RPMI8226 (cell line): ENCODE measurements at regions not wholly inside any gene's neighbourhood (a gene's known extent, or its start where the extent isn't known, plus 50 kb on each side); places are given as distances from the start of the nearest gene placed in this dataset.
A peak's percentile ranks its signal among the peaks of the same experiment; 100 is the strongest.
"Not testable (repeated sequence)": the region's sequence is repeated elsewhere in the genome, so short reads cannot be mapped to it uniquely, and the experiment has no call there.

ENCODE experiments used
- DNase-seq: peaks from one replicate; pipeline ENCODE4 v3.0.0-alpha.2; 2015

- DNase-seq: no peak
These were observed 179.3 kb downstream of the UTP18 start for GRCh38 chr17:51439395-51440229.

DNA sequence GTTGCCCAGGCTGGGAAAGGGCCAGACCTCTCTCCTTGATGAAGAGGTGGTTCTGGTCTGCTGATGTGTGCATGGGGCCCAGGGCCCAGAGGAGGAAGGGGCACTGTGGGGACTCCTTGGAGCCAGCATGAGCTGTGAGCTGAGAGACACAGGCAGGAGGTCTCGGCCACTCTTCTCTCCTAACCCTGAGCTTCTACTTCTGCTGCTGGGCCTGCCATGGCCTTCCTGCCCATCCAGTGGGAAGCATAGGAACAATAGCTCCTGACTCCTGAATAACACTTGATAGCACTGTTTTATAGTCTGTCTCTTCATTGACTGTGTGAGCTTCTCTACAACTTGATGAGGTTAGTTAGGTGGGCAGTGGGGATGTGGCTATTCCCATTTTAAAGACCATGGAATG lies 181.1 kb downstream of the UTP18 start:
- no peak for DNase-seq

DNA sequence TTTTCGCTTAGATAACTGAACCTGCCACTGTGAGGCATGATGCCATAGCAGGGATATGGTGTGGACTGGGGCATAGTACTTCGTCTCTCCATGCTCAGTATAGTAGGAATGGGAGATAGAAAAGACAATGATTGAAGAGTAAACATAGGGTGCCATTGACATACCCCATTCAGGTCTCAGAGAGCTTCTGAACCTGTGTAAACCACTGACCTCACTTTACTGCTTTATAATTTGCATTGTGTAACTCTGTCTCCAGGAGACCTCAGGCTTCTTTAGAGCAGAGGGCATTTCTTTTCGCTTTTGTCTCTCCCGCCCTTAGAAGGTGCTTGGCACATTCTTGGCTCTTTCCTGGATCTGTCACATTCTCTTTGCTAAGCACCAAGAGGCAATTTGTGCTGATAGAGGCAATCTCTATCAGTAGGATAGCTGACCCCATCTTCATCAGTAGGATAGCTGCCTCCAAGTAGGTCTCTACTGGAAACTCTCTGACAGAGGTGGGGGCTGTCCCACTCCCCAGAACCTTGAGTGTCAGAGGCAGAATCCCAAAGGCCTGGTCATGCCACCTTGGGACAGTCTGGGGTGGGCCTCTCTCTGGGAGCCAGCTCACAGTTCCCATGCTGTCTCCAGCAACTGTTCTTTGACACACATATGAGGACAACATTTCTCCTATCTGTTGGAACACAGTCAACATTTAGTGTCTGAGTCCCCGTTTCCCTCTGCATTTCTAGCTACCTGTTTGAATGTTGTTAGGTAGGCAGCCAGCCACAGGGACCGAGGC lies 181.9 kb downstream of the UTP18 start:
- DNase-seq: no peak

- DNase-seq: no peak
These were observed 183.3 kb downstream of the UTP18 start for GRCh38 chr17:51443646-51444045.

DNA sequence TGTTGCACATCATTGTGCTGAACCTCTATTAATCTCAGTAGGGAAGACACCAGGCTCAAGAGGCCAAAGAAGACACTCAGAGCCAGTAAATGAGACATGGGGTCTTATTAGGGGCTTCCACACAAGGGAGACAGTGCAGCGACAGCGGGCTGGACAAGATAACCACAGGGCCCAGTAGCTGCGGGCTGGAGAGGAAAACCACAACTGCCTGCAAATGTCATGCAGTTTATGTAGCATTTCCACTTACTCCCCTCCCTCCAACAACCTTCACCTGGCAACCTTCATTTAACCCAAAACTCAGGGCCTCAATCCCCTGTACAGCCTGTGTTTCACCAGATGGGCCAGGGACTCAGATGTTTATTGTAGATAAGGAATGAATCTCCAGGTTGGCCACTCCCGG lies 185.6 kb downstream of the UTP18 start:
- no peak for DNase-seq

- no peak for DNase-seq
These were observed 194.2 kb downstream of the UTP18 start for GRCh38 chr17:51454456-51454978.

- DNase-seq: no peak
These were observed 194.9 kb downstream of the UTP18 start for GRCh38 chr17:51455211-51455610.

DNA sequence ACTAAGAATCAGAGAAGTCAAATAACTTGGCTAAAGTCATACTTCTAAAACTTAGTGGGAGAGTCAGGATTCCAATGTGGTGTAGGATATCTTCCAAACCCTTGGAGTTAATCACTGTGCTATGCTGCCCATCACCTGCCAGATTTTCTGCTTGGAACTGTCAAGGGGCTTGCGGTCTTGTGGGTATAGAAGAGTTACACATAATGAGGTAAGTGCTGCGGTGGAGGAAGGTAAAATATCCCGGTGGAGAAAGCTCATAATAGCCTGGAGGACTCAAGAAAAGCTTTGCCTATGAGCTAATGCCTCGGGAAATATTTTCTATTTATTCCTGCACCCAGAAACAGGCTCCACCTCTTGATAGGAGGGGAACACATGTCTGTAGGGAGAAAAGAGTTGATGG lies 195.6 kb downstream of the UTP18 start:
- no peak for DNase-seq

GRCh38 chr17:51456942-51457341 lies 196.6 kb downstream of the UTP18 start:
- no peak for DNase-seq

DNA sequence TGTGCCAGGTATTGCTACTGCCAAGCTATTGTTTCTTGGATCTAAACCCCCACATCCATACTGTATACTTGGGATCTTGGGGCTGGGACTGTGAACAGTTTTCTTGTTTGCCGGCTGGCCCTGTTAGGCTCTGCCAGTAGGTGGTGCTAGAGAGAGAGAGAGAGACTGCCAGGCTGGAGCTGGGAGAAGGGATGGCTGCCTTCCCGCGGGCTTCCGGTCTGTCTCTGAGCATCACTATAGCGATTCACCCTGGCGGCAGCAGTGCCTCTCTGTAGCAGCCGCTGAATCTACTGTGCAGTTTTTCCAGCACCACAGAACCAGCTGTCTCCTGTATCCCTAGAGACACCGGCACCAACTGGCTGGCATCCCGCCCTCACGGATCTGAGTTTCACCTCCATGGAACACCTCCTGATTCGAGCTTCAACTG lies 201.2 kb downstream of the UTP18 start:
- peak; percentile 75 for DNase-seq

DNA sequence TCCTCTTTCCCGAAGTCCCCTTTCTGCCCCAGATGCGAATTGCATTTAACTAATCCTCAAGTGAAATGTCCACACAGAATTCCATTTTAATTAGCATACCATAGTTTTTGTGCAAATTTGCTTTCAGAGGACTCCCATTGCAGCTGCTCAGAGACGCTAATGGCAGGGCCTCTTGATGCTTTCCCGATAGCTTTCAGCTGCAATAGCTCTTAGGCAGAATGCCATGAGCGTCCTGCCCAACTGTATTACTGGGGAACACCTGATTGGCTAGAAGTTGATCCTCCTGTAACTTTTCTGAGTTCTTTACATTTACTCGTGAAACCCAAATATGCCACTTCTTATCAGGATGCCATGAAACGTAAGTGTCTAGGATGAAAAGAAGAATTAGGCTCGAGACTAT lies 203.0 kb downstream of the UTP18 start:
- no peak for DNase-seq

GRCh38 chr17:51467336-51467735 lies 207.0 kb downstream of the UTP18 start:
- no peak for DNase-seq

- DNase-seq: no peak
These were observed 212.4 kb downstream of the UTP18 start for GRCh38 chr17:51472670-51473205.

- no peak for DNase-seq
These were observed 214.4 kb downstream of the UTP18 start for GRCh38 chr17:51474764-51475163.

DNA sequence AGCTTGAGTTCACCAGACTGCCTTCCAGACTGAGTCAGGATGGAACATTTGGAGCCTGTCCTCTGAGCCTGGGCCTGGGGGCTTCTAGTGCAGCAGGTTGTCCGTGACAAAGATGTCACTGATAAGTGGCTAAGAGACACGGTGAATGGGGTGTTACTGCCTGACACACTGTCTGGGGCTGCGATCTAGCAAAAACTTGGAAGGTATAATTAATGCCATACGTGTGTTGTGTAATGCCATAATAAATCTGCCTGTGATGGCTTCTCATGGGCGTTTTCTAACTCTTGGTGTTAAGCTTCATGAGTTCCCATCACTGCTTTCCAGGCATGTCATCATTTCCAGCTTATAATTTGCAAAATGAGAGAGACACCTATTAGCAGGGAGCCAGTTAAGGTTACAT lies 215.4 kb downstream of the UTP18 start:
- no peak for DNase-seq

DNA sequence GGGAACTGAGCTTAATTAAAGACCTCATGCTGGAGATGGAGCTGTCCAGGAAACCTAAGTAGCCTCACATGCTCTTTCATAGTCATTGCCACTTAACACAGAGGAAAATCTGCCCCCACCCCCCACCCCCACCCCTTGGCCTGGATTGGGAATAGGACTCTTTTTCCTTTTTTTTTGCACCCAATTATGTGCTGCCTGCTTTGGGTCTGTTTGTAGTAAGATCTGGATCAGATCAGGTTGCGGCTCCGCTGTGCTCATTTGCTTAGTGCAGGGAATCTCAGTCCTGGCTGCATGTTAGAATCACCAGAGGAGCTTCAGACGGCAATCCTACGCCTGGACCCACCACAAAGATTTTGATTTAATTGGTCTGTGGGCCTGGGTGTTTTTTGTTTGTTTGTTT lies 219.0 kb downstream of the UTP18 start:
- DNase-seq: no peak

- DNase-seq: no peak
These were observed 221.0 kb downstream of the UTP18 start for GRCh38 chr17:51481370-51481769.

GRCh38 chr17:51482248-51482647 lies 221.9 kb downstream of the UTP18 start:
- not testable (repeated sequence) for DNase-seq

GRCh38 chr17:51486091-51486490 lies 225.7 kb downstream of the UTP18 start:
- DNase-seq: peak; percentile 79

DNA sequence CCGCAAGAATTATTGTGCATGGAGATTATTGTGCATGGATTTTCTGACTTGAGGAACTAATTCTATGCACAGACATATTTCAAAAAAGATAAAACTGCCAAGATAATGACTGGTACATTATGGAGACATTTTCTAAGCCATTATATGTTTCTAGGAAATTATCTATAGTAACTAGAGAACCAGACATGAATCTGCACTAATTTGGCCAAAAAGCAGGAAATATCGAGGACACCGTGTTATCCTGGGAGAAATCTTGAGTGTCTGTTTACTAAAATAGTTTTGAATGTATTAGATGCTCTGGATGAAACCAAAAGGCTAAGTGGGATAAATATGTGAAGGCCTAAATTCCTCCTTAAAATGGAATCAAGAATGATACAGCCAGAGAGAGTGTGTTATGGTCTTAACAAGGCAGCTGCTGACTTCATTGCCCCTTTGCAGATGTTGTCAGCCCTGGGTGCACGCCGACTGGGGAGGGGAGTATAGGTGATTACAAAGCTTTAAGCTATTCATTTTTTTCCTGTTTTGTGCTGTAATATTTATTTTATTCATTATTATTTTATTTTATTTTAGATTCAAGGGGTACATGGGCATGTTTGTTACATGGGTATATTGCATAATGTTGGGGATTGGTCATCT lies 226.7 kb downstream of the UTP18 start:
- DNase-seq: no peak

DNA sequence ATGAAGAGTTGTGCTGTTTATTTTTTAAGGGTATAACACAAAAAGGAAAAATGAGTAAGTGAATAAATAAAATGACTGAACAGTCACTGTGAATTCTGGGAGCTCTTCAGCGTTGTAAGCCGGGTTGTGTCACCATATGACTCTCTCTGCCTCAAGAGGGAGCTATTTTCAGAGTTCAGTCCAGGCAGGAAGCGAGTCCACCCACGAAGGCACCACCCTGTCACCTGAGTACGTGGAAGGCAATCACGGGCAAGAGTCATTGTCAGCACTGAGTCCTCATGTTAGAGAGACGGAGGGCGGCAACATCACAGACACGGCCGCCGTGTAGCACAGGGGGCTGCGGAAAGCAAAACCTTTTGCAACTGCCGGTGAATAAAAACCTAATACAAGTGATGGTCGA lies 227.6 kb downstream of the UTP18 start:
- peak; percentile 9 for DNase-seq

DNA sequence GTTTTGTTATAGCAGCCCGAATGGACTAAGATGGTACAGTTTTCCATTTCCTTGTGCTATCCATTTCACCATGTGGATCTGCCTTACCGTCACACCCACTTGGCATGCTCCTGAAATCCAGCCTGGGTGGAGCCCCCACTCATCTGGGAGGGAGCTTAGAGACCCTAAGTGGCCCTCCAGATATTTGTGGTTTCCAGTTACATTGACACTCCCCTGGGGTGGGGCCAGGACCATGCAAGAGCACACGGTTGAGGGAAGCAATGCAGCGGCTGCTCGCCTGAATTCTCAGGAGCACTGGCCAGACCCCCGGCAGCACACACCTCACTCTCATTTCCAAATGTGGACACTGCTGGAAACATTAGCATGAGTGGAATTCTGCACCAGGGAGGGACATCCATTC lies 231.1 kb downstream of the UTP18 start:
- DNase-seq: no peak

- no peak for DNase-seq
These were observed 232.9 kb downstream of the UTP18 start for GRCh38 chr17:51493206-51493605.
